ENCODE measurements at regions not wholly inside any gene's neighbourhood (a gene's known extent, or its start where the extent isn't known, plus 50 kb on each side); places are given as distances from the start of the nearest gene placed in this dataset.

DNA sequence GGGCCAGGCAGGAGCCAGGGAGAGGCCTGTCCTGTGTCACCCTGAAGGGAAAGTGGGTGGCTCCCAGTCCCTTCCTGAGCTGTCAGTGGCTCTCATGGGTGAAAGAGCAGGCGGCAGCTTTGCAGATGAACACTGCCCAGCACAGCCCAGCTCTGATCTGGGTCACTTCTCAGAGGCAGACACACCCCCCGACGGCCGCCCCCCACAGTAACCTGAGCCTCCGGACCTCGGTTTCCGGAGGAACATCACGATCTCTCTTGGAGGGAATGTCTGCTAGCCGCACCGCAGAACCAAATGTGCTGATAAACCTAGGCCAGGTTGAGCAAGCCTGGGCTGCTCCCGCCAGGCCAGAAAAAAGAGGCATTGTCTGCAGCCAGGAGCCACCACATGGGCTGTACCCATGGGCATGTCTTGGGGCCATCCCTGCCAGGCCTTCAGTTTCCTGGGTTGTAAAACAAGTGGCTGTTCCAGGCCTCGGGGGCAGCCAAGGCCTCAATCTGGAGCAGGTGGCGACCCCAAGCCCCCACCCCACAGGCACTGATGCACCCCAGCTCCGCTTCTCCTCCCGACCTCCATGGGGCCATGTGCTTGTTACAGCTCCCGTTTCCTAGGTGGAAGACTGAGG lies 57.6 kb downstream of the NCOR2 start:
- Histone ChIP-seq H2BK20ac (ENCODE audit: low read depth, low read length, poor library complexity, severe bottlenecking) (no peak overlapping the region), H3K23me2 (ENCODE audit: insufficient read length, low read depth, low read length, poor library complexity, severe bottlenecking) (no peaks in the 10 kb centered on the region), H3K23ac (ENCODE audit: insufficient read length, low read depth, low read length) (no peak overlapping the region), H2BK15ac (ENCODE audit: low read depth, low read length) (no peak overlapping the region), H4K5ac (ENCODE audit: insufficient read length, low read depth, low read length) (no peak overlapping the region), H3K79me2 (ENCODE audit: insufficient read depth, low read length) (peaks cover 12% of the 10 kb centered on the region; the same call in 1 of the 2 replicates), H3K56ac (ENCODE audit: insufficient read length, low read depth, low read length) (no peak overlapping the region), H2AK5ac (ENCODE audit: insufficient read length, low read length) (no peak overlapping the region), H3K9me3 (ENCODE audit: control insufficient read depth, low read depth, low read length) (no peaks in the 10 kb centered on the region), H2BK12ac (ENCODE audit: insufficient read length, low read depth, low read length) (no peak overlapping the region), H4K20me1 (ENCODE audit: control insufficient read depth, insufficient read depth, insufficient read length) (peaks cover 2% of the 10 kb centered on the region), H3K27ac (ENCODE audit: insufficient read length, low read depth, low read length) (no peak overlapping the region), H3K4ac (ENCODE audit: low read depth, low read length) (no peak overlapping the region), H4K91ac (ENCODE audit: insufficient read length, low read depth, low read length) (no peak overlapping the region), H2AFZ (ENCODE audit: low read length) (no peak overlapping the region), H3K14ac (ENCODE audit: insufficient read depth, low read length) (peak overlapping the region; percentile 28), H3K9ac (ENCODE audit: extremely low read depth, insufficient read length, low read length) (no peak overlapping the region), H3K4me2 (ENCODE audit: insufficient read depth, insufficient read length, low read length) (no peak overlapping the region), H3K27me3 (ENCODE audit: insufficient read depth, low read length) (no peaks in the 10 kb centered on the region), H3T11ph (ENCODE audit: low read length) (no peak overlapping the region), H2BK120ac (ENCODE audit: low read depth, low read length, poor library complexity, severe bottlenecking) (no peak overlapping the region), H4K8ac (replicated peaks; ENCODE audit: insufficient read length, low read depth, low read length) (no peak overlapping the region), H2BK5ac (ENCODE audit: insufficient read length, low read length) (no peak overlapping the region), H3K4me1 (ENCODE audit: insufficient read depth, low read length) (no peaks in the 10 kb centered on the region; the same call in 1 of the 2 replicates), H3K79me1 (ENCODE audit: insufficient read depth, low read depth, low read length, poor library complexity, severe bottlenecking) (peaks cover 3% of the 10 kb centered on the region), H3K18ac (ENCODE audit: insufficient read length, low read depth, low read length) (no peak overlapping the region)
- DNase-seq = peak; percentile 57
- Mint-ChIP-seq H3K27me3 (ENCODE audit: low read depth) (no peaks in the 10 kb centered on the region), H3K36me3 (ENCODE audit: insufficient read depth in 1 of 3, low read depth in 3 of 3) (peaks cover 5 to 10% (median 6%) of the 10 kb centered on the region in 3 experiments; a peak in 6 of 7 replicates), H3K27ac (peak overlapping the region; percentile 89 to 97 (median 95)), H3K4me1 (peaks cover 67 to 84% of the 10 kb centered on the region in 2 experiments), H3K4me3 (no peak overlapping the region; a peak in 1 of 5 replicates), H3K9me3 (no peaks in the 10 kb centered on the region; a peak in 1 of 5 replicates)
- TF ChIP-seq, protein P1, sequence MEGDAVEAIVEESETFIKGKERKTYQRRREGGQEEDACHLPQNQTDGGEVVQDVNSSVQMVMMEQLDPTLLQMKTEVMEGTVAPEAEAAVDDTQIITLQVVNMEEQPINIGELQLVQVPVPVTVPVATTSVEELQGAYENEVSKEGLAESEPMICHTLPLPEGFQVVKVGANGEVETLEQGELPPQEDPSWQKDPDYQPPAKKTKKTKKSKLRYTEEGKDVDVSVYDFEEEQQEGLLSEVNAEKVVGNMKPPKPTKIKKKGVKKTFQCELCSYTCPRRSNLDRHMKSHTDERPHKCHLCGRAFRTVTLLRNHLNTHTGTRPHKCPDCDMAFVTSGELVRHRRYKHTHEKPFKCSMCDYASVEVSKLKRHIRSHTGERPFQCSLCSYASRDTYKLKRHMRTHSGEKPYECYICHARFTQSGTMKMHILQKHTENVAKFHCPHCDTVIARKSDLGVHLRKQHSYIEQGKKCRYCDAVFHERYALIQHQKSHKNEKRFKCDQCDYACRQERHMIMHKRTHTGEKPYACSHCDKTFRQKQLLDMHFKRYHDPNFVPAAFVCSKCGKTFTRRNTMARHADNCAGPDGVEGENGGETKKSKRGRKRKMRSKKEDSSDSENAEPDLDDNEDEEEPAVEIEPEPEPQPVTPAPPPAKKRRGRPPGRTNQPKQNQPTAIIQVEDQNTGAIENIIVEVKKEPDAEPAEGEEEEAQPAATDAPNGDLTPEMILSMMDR (conservative IDR thresholded peaks at IDR 0.05) = no peak
- no CpG with 5 or more reads among the region's 16 CpGs for WGBS (ENCODE audit: extremely low coverage, insufficient read length, low lambda C conversion rate)

Data from H9 (cell line).